Testis (tissue), 2 donors: ENCODE measurements at regions not wholly inside any gene's neighbourhood (a gene's known extent, or its start where the extent isn't known, plus 50 kb on each side); places are given as distances from the start of the nearest gene placed in this dataset.

Experiments
- DNase-seq: peaks from one replicate; pipeline ENCODE4 v3.0.0-alpha.2; 2019
- H3K27ac ChIP-seq, 2 donors: fragments of 200-600 bp; sonication (generic); one replicate each; pipeline ENCODE4 v1.5.1; 2019
- H3K27me3 ChIP-seq: fragments of 200-600 bp; sonication (generic); one replicate; pipeline ENCODE4 v1.5.1; 2019
- H3K36me3 ChIP-seq: fragments of 200-600 bp; sonication (generic); one replicate; pipeline ENCODE4 v1.5.1; 2017; ENCODE audit warnings: low read depth; ENCODE audit errors: missing control alignments
- H3K4me1 ChIP-seq: fragments of 200-600 bp; sonication (generic); one replicate; pipeline ENCODE4 v1.5.1; 2019
- H3K4me3 ChIP-seq, 2 donors: fragments of 200-600 bp; sonication (generic); one replicate each; pipeline ENCODE4 v1.5.1; 2017 to 2019
- H3K9me3 ChIP-seq: fragments of 200-600 bp; sonication (generic); one replicate; pipeline ENCODE4 v1.5.1; 2017
- POLR2A ChIP-seq: fragments of 450-650 bp; IDR thresholded peaks from one replicate; pipeline ENCODE4 v1.6.1; 2017; ENCODE audit warnings: antibody characterized with exemption, mild to moderate bottlenecking, moderate library complexity
- WGBS, 2 donors: methylation state at CpG; one replicate each; pipeline ENCODE4 v1.1.5; 2018; 5-methylcytosine and 5-hydroxymethylcytosine counted together
- intact Hi-C: fragments of 100-400 bp; cut with DNase I; formaldehyde crosslinking; loops from one replicate; pipeline ENCODE4 v1.15.1; 2023; ENCODE audit warnings: low total_unique reads
- TF ChIP-seq, protein P1 (sequence below), 3 experiments: fragments of 450-650 bp in 2 of 3; fragments of 200-600 bp in 1 of 3; sonication (generic) in 1 of 3; IDR thresholded peaks; one replicate each; pipeline ENCODE4 v1.5.1; 2016 to 2019; ENCODE audit warnings: antibody characterized with exemption in 3 of 3, mild to moderate bottlenecking in 2 of 3, moderate library complexity in 1 of 3

DNA sequence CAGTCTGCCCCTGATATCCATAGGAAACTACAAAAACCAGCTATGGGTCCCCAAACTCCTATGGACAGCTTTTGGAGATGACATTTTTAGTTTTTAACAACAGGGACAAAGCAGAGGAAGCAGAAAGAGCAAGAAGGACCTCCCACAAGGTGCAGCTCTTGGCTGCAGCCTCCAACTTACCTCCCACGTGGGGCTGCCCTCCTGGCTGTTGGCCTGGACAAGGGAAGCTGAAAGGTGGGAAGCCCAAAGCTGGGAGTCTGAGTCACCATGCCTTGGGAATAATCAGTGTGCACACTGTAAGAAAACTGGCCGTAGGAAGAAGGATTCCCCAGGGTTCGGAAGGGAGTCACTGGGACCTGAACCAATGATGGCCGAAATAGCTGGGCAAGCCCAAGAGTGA lies 51.8 kb upstream of the PAX1 start:
- 85 to 89% methylated on average over 4 of the region's 4 CpGs for WGBS, 2 donors
- TF ChIP-seq, protein P1, sequence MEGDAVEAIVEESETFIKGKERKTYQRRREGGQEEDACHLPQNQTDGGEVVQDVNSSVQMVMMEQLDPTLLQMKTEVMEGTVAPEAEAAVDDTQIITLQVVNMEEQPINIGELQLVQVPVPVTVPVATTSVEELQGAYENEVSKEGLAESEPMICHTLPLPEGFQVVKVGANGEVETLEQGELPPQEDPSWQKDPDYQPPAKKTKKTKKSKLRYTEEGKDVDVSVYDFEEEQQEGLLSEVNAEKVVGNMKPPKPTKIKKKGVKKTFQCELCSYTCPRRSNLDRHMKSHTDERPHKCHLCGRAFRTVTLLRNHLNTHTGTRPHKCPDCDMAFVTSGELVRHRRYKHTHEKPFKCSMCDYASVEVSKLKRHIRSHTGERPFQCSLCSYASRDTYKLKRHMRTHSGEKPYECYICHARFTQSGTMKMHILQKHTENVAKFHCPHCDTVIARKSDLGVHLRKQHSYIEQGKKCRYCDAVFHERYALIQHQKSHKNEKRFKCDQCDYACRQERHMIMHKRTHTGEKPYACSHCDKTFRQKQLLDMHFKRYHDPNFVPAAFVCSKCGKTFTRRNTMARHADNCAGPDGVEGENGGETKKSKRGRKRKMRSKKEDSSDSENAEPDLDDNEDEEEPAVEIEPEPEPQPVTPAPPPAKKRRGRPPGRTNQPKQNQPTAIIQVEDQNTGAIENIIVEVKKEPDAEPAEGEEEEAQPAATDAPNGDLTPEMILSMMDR (IDR thresholded peaks at IDR 0.05): no peak
- TF ChIP-seq POLR2A: no peak
- Histone ChIP-seq H3K4me1 (no peaks in the 10 kb centered on the region), H3K36me3 (no peaks in the 10 kb centered on the region), H3K4me3 (no peak overlapping the region), H3K9me3 (no peaks in the 10 kb centered on the region), H3K27ac (no peak overlapping the region), H3K27me3 (no peaks in the 10 kb centered on the region)
- intact Hi-C loops: no loop called here
- no peak for DNase-seq

DNA sequence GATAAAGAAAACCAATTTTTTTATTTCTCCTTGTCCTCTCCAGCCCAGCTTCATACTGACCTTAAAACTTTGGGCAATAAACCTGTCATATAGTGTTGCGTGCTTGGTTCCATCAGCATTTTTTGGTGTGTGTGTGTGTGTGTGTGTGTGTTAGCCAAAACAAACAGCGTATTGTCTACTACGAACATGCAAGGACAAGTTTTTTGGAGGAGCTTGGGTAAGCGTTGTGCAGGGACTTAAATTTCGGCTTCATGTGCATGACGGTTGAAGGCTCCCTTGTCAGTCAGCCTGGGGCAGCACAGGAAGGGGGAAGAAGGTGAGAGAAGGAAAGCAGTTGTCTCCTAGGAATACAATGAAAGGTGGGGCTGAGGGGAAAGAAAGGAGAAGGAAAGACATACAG lies 62.0 kb upstream of the PAX1 start:
- Histone ChIP-seq H3K4me1 (no peaks in the 10 kb centered on the region), H3K36me3 (no peaks in the 10 kb centered on the region), H3K27ac (no peak overlapping the region), H3K9me3 (no peaks in the 10 kb centered on the region), H3K27me3 (no peaks in the 10 kb centered on the region), H3K4me3 (no peak overlapping the region)
- 81 to 82% methylated on average over 6 of the region's 6 CpGs for WGBS, 2 donors
- intact Hi-C loops: no loop called here
- DNase-seq: no peak
- TF ChIP-seq, protein P1 (IDR thresholded peaks at IDR 0.05): no peak
- TF ChIP-seq POLR2A: no peak

DNA sequence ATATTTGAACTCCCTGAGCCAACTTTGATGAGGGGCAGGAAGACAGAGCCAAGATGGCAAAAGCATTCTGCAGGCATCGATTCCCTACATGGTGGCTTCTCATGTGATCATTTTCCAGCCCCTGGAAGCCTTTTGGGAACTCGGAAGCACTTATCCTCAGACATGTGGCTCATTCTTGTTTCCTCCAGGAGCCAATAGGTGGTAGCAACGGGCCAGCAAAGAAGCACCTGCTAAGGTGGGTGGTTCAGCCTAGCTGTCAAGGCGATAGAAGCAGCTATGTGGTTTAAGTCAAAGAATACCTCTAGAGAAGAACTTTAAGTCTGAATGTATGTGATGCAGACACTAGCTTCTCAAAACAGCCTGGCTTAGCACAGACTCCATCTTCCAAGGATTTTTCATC lies 64.9 kb upstream of the PAX1 start:
- Histone ChIP-seq H3K36me3 (no peaks in the 10 kb centered on the region), H3K27me3 (no peaks in the 10 kb centered on the region), H3K9me3 (no peaks in the 10 kb centered on the region), H3K4me3 (no peak overlapping the region), H3K4me1 (no peaks in the 10 kb centered on the region), H3K27ac (no peak overlapping the region)
- 33 to 47% methylated on average over 4 of the region's 4 CpGs for WGBS, 2 donors
- DNase-seq: no peak
- TF ChIP-seq POLR2A: no peak
- TF ChIP-seq, protein P1 (IDR thresholded peaks at IDR 0.05): no peak
- intact Hi-C loops: no loop called here

DNA sequence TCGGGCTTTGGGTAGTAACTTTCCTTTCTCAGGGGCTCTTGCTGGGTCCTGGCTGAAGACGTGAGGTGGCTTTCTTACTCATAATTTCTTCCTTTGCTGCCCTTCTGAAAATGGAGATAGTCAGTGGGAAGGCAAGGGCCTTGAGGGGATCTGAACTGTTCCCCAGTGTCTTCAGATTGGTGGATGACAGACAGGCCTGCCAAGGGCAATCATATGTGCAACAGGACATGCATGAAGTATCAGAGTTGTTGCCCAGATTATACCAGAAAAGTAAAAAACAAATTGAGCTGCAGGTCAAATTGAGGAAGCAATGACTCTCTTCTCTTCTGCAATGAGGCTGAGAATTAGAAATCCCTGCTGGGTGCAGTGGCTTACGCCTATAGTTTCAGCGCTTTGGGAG lies 71.6 kb upstream of the PAX1 start:
- Histone ChIP-seq H3K9me3 (no peaks in the 10 kb centered on the region), H3K4me1 (no peaks in the 10 kb centered on the region), H3K27me3 (no peaks in the 10 kb centered on the region), H3K36me3 (no peaks in the 10 kb centered on the region), H3K27ac (no peak overlapping the region), H3K4me3 (no peak overlapping the region)
- no peak for TF ChIP-seq POLR2A
- TF ChIP-seq, protein P1 (IDR thresholded peaks at IDR 0.05): no peak
- 86 to 92% methylated on average over 4 of the region's 4 CpGs for WGBS, 2 donors
- no peak for DNase-seq
- intact Hi-C loops: no loop called here

DNA sequence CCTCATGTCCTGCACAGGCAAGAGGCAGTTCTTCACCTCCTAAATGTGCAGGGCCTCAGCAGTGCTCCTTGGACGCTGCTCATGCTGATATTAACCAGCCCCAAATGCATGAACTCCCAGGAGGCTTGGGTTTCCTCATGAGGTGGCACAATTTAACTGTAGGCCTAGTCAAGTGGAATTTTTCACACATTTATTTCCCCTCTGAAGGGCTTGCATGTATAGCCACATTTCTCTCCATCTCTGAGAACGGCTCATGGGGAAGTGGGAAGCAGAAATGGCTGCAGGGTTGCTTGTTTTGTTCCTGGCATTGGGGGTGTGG lies 72.8 kb upstream of the PAX1 start:
- intact Hi-C loops: no loop called here
- no peaks in the 10 kb centered on the region for H3K4me1 ChIP-seq
- H3K4me3 ChIP-seq: no peak overlapping the region
- H3K36me3 ChIP-seq: no peaks in the 10 kb centered on the region
- WGBS, 2 donors: 77 to 100% methylated on average over 1 to 2 of the region's 2 CpGs
- TF ChIP-seq POLR2A: no peak
- TF ChIP-seq, protein P1 (IDR thresholded peaks at IDR 0.05): no peak
- H3K27me3 ChIP-seq: no peaks in the 10 kb centered on the region
- no peak for DNase-seq
- H3K27ac ChIP-seq: no peak overlapping the region
- H3K9me3 ChIP-seq: no peaks in the 10 kb centered on the region
